Endodermal cell (in vitro differentiated cells): ENCODE measurements at regions not wholly inside any gene's neighbourhood (a gene's known extent, or its start where the extent isn't known, plus 50 kb on each side); places are given as distances from the start of the nearest gene placed in this dataset.

ENCODE experiments used
- DNase-seq: peaks from one replicate; pipeline ENCODE4 v3.0.0-alpha.2; 2017
- H3K27ac ChIP-seq: 2 replicates; pipeline ENCODE4 v1.5.1; 2013; ENCODE audit warnings: mild to moderate bottlenecking, low read depth, low read length, moderate library complexity
- H3K27me3 ChIP-seq: 2 replicates; pipeline ENCODE4 v1.6.1; 2013; ENCODE audit warnings: mild to moderate bottlenecking, low read length, moderate library complexity; ENCODE audit not compliant: insufficient read depth, control insufficient read depth, poor library complexity, severe bottlenecking
- H3K36me3 ChIP-seq: 2 replicates; pipeline ENCODE4 v1.7.0; 2013; ENCODE audit warnings: mild to moderate bottlenecking, low read length, moderate library complexity; ENCODE audit not compliant: control insufficient read depth, insufficient read depth
- H3K4me1 ChIP-seq: one replicate; pipeline ENCODE4 v1.7.0; 2013; ENCODE audit warnings: low read length; ENCODE audit not compliant: control insufficient read depth, insufficient read depth
- H3K4me3 ChIP-seq: 2 replicates; pipeline ENCODE4 v1.5.1; 2013; ENCODE audit warnings: mild to moderate bottlenecking, low read length, moderate library complexity
- H3K9ac ChIP-seq: 2 replicates; pipeline ENCODE4 v1.6.1; 2013; ENCODE audit warnings: mild to moderate bottlenecking, low read length, moderate library complexity; ENCODE audit not compliant: poor library complexity, severe bottlenecking; ENCODE audit errors: extremely low read depth
- H3K9me3 ChIP-seq: 2 replicates; pipeline ENCODE4 v1.6.1; 2013; ENCODE audit warnings: mild to moderate bottlenecking, low read length, moderate library complexity; ENCODE audit not compliant: control insufficient read depth
- H3K27ac Mint-ChIP-seq: 2 replicates; pipeline ENCODE4 v1.8.0; 2020; ENCODE audit warnings: mixed read lengths
- H3K27me3 Mint-ChIP-seq: 2 replicates; pipeline ENCODE4 v1.8.0; 2021; ENCODE audit warnings: mild to moderate bottlenecking, mixed read lengths; ENCODE audit not compliant: insufficient read depth
- H3K36me3 Mint-ChIP-seq: 2 replicates; pipeline ENCODE4 v1.8.0; 2020; ENCODE audit warnings: low read depth, mixed read lengths
- H3K4me1 Mint-ChIP-seq: 2 replicates; pipeline ENCODE4 v1.8.0; 2020; ENCODE audit warnings: mixed read lengths
- H3K4me3 Mint-ChIP-seq: 2 replicates; pipeline ENCODE4 v1.8.0; 2020; ENCODE audit warnings: mild to moderate bottlenecking, moderate library complexity, mixed read lengths
- H3K9me3 Mint-ChIP-seq: 2 replicates; pipeline ENCODE4 v1.8.0; 2020; ENCODE audit warnings: mild to moderate bottlenecking, mixed read lengths
- CTCF ChIP-seq: fragments of 200-600 bp; sonication (generic); conservative IDR thresholded peaks from 2 replicates; pipeline ENCODE4 v1.5.0; 2021; ENCODE audit warnings: antibody characterized with exemption, mild to moderate bottlenecking
- WGBS, 2 experiments: methylation state at CpG; one replicate each; pipeline versions ENCODE4 v1.1.5 to v1.1.7; 2013; ENCODE audit warnings: missing lambda C conversion rate in 2 of 2, mixed read lengths in 1 of 2; ENCODE audit not compliant: insufficient coverage in 1 of 2, insufficient read length in 1 of 2; 5-methylcytosine and 5-hydroxymethylcytosine counted together

GRCh38 chr14:42893183-42893582 lies 1286.5 kb downstream of the LRFN5 start:
- Histone ChIP-seq H3K27ac (no peak overlapping the region), H3K27me3 (no peaks in the 10 kb centered on the region), H3K4me3 (no peak overlapping the region), H3K9me3 (no peaks in the 10 kb centered on the region), H3K9ac (no peak overlapping the region), H3K36me3 (no peaks in the 10 kb centered on the region), H3K4me1 (no peaks in the 10 kb centered on the region)
- no peaks in the 10 kb centered on the region for H3K4me1 Mint-ChIP-seq
- peaks cover 7% of the 10 kb centered on the region for H3K9me3 Mint-ChIP-seq
- TF ChIP-seq CTCF, result no peak
- no peak overlapping the region for H3K27ac Mint-ChIP-seq
- no peak for DNase-seq
- H3K4me3 Mint-ChIP-seq, result no peak overlapping the region
- H3K36me3 Mint-ChIP-seq, result no peaks in the 10 kb centered on the region
- no CpG with 5 or more reads among the region's 1 CpG for WGBS, 2 experiments
- no peaks in the 10 kb centered on the region for H3K27me3 Mint-ChIP-seq

GRCh38 chr14:42884100-42884499 lies 1277.4 kb downstream of the LRFN5 start:
- H3K9ac ChIP-seq, result no peak overlapping the region
- H3K4me1 ChIP-seq, result no peaks in the 10 kb centered on the region
- no peak overlapping the region for H3K4me3 Mint-ChIP-seq
- no peaks in the 10 kb centered on the region for H3K36me3 ChIP-seq
- no peaks in the 10 kb centered on the region for H3K27me3 ChIP-seq
- H3K27ac Mint-ChIP-seq, result no peak overlapping the region
- no peak for TF ChIP-seq CTCF
- H3K4me3 ChIP-seq, result no peak overlapping the region
- no peaks in the 10 kb centered on the region for H3K4me1 Mint-ChIP-seq
- H3K27me3 Mint-ChIP-seq, result no peaks in the 10 kb centered on the region
- H3K9me3 ChIP-seq, result no peaks in the 10 kb centered on the region
- peaks cover 13% of the 10 kb centered on the region for H3K9me3 Mint-ChIP-seq
- no peak overlapping the region for H3K27ac ChIP-seq
- no peak for DNase-seq
- no peaks in the 10 kb centered on the region for H3K36me3 Mint-ChIP-seq

- H3K27me3 ChIP-seq, result peaks cover 9% of the 10 kb centered on the region
- Mint-ChIP-seq H3K4me1 (peaks cover 4% of the 10 kb centered on the region), H3K36me3 (no peaks in the 10 kb centered on the region), H3K27me3 (peaks cover 9% of the 10 kb centered on the region), H3K4me3 (no peak overlapping the region), H3K27ac (no peak overlapping the region), H3K9me3 (no peaks in the 10 kb centered on the region)
- H3K9me3 ChIP-seq, result no peaks in the 10 kb centered on the region
- WGBS, 2 experiments, result no CpG with 5 or more reads among the region's 1 CpG
- H3K9ac ChIP-seq, result no peak overlapping the region
- no peak for DNase-seq
- no peak overlapping the region for H3K27ac ChIP-seq
- no peak for TF ChIP-seq CTCF
- no peaks in the 10 kb centered on the region for H3K4me1 ChIP-seq
- H3K36me3 ChIP-seq, result no peaks in the 10 kb centered on the region
- H3K4me3 ChIP-seq, result no peak overlapping the region
Measured at GRCh38 chr14:42877716-42878115, 1271.0 kb downstream of the LRFN5 start.
